GM18907 (cell line): ENCODE measurements at regions not wholly inside any gene's neighbourhood (a gene's known extent, or its start where the extent isn't known, plus 50 kb on each side); places are given as distances from the start of the nearest gene placed in this dataset.

Experiments used
- ATAC-seq: cut with Tn5 transposase; IDR thresholded peaks from one replicate; pipeline ENCODE4 v1.9.1; 2021; ENCODE audit warnings: mild to moderate bottlenecking, moderate library complexity; ENCODE audit not compliant: unreplicated experiment

GRCh38 chr1:208923946-208924720 lies 659.4 kb upstream of the CAMK1G start:
- no peak for ATAC-seq

- no peak for ATAC-seq
Observed at GRCh38 chr1:208924928-208925327, 658.6 kb upstream of the CAMK1G start.

- no peak for ATAC-seq
Observed at GRCh38 chr1:208928349-208929010, 655.0 kb upstream of the CAMK1G start.

GRCh38 chr1:208929575-208929974 lies 653.9 kb upstream of the CAMK1G start:
- ATAC-seq: no peak

- ATAC-seq: no peak
Observed at GRCh38 chr1:208931936-208932335, 651.6 kb upstream of the CAMK1G start.

- ATAC-seq: no peak
Observed at GRCh38 chr1:208933984-208934525, 649.5 kb upstream of the CAMK1G start.

- ATAC-seq: no peak
Observed at GRCh38 chr1:208934933-208935332, 648.6 kb upstream of the CAMK1G start.

GRCh38 chr1:208935517-208936187 lies 647.9 kb upstream of the CAMK1G start:
- no peak for ATAC-seq

GRCh38 chr1:208939537-208940085 lies 643.9 kb upstream of the CAMK1G start:
- no peak for ATAC-seq

GRCh38 chr1:208942394-208943130 lies 641.0 kb upstream of the CAMK1G start:
- ATAC-seq: no peak

- no peak for ATAC-seq
Observed at GRCh38 chr1:208943291-208943690, 640.2 kb upstream of the CAMK1G start.

GRCh38 chr1:208944981-208945451 lies 638.5 kb upstream of the CAMK1G start:
- ATAC-seq: no peak

GRCh38 chr1:208950206-208950605 lies 633.3 kb upstream of the CAMK1G start:
- ATAC-seq: no peak

GRCh38 chr1:208951026-208951525 lies 632.4 kb upstream of the CAMK1G start:
- no peak for ATAC-seq

- ATAC-seq: no peak
Observed at GRCh38 chr1:208951908-208952307, 631.6 kb upstream of the CAMK1G start.

GRCh38 chr1:208962867-208963266 lies 620.6 kb upstream of the CAMK1G start:
- no peak for ATAC-seq

- no peak for ATAC-seq
Observed at GRCh38 chr1:208965351-208965750, 618.2 kb upstream of the CAMK1G start.

GRCh38 chr1:208967334-208967733 lies 616.2 kb upstream of the CAMK1G start:
- ATAC-seq: no peak

- ATAC-seq: no peak
Observed at GRCh38 chr1:208974717-208975116, 608.8 kb upstream of the CAMK1G start.

- ATAC-seq: no peak
Observed at GRCh38 chr1:208975456-208975855, 608.1 kb upstream of the CAMK1G start.
